ENCODE measurements at regions not wholly inside any gene's neighbourhood (a gene's known extent, or its start where the extent isn't known, plus 50 kb on each side); places are given as distances from the start of the nearest gene placed in this dataset.

- WGBS, 4 donors: 42 to 63% (median 61%) methylated on average over 4 of the region's 4 CpGs
- ATAC-seq: no peak
- no peaks in the 10 kb centered on the region for H3K27me3 ChIP-seq
Observed at GRCh38 chr6:139442188-139442671, 67.8 kb upstream of the CITED2 start.

GRCh38 chr6:139439349-139439748 is 64.9 kb upstream of the CITED2 start:
- ATAC-seq (no peak), DNase-seq (no peak)
- H3K9me3 ChIP-seq: no peaks in the 10 kb centered on the region
- TF ChIP-seq CTCF (IDR thresholded peaks at IDR 0.05) (no peak), POLR2A (IDR thresholded peaks at IDR 0.05) (no peak)
- intact Hi-C loops (cut with DNase I): no loop called here
- H3K27me3 ChIP-seq: no peaks in the 10 kb centered on the region
- 66 to 83% (median 82%) methylated on average over 6 of the region's 6 CpGs for WGBS, 4 donors
- peak overlapping the region in 1 of 12 donors; percentile 26 for H3K27ac ChIP-seq
- peaks cover 0 to 8% (median 0%) of the 10 kb centered on the region in 12 donors for H3K4me1 ChIP-seq
- H3K36me3 ChIP-seq: no peaks in the 10 kb centered on the region
- H3K4me3 ChIP-seq: no peak overlapping the region

More at GRCh38 chr6:139442188-139442671, 67.8 kb upstream of the CITED2 start:
- no peak overlapping the region for H3K4me3 ChIP-seq
- H3K4me1 ChIP-seq: peaks cover 0 to 14% (median 0%) of the 10 kb centered on the region in 12 donors
- intact Hi-C loops (cut with DNase I): no loop called here
- no peak for TF ChIP-seq CTCF (IDR thresholded peaks at IDR 0.05)
- no peak for TF ChIP-seq POLR2A (IDR thresholded peaks at IDR 0.05)
- no peak for DNase-seq
- H3K9me3 ChIP-seq: no peaks in the 10 kb centered on the region
- no peaks in the 10 kb centered on the region for H3K36me3 ChIP-seq
- no peak overlapping the region for H3K27ac ChIP-seq

GRCh38 chr6:139438775-139439174 is 64.3 kb upstream of the CITED2 start:
- 93 to 98% (median 95%) methylated on average over 5 of the region's 5 CpGs for WGBS, 4 donors
- peaks cover 0 to 8% (median 0%) of the 10 kb centered on the region in 12 donors for H3K4me1 ChIP-seq
- intact Hi-C loops (cut with DNase I): no loop called here
- no peak for ATAC-seq
- H3K36me3 ChIP-seq: no peaks in the 10 kb centered on the region
- DNase-seq: no peak
- no peak overlapping the region for H3K4me3 ChIP-seq
- no peaks in the 10 kb centered on the region for H3K27me3 ChIP-seq
- no peak for TF ChIP-seq CTCF (IDR thresholded peaks at IDR 0.05)
- TF ChIP-seq POLR2A (IDR thresholded peaks at IDR 0.05): no peak
- no peaks in the 10 kb centered on the region for H3K9me3 ChIP-seq
- peak overlapping the region in 1 of 12 donors; percentile 26 for H3K27ac ChIP-seq

GRCh38 chr6:139436957-139437348 is 62.5 kb upstream of the CITED2 start:
- Histone ChIP-seq H3K27ac (no peak overlapping the region), H3K36me3 (no peaks in the 10 kb centered on the region), H3K4me1 (peaks cover 0 to 2% (median 0%) of the 10 kb centered on the region in 12 donors), H3K9me3 (peaks cover 0 to under 1% (median 0%) of the 10 kb centered on the region in 12 donors), H3K4me3 (no peak overlapping the region), H3K27me3 (no peaks in the 10 kb centered on the region)
- no peak for TF ChIP-seq CTCF (IDR thresholded peaks at IDR 0.05)
- no peak for TF ChIP-seq POLR2A (IDR thresholded peaks at IDR 0.05)
- DNase-seq (no peak), ATAC-seq (no peak)
- 72 to 81% (median 75%) methylated on average over 3 of the region's 3 CpGs for WGBS, 4 donors
- intact Hi-C loops (cut with DNase I): no loop called here

Measured in heart left ventricle (tissue), 16 donors.